Activated T-helper 2 cell treated with anti-CD3 and anti-CD28 coated beads, Interferon-gamma antibody, Interleukin-2, Interleukin-4, amounts not matched to agents 10 μg/mL and 5 μg/mL and 100 μg/mL, durations not matched to agents 14 hours and 24 hours and 36 hours (primary cell): ENCODE measurements at regions not wholly inside any gene's neighbourhood (a gene's known extent, or its start where the extent isn't known, plus 50 kb on each side); places are given as distances from the start of the nearest gene placed in this dataset.
"Not testable (repeated sequence)": the region's sequence is repeated elsewhere in the genome, so short reads cannot be mapped to it uniquely, and the experiment has no call there.

Source experiments
- DNase-seq: peaks from one replicate; pipeline ENCODE4 v3.0.0; 2021; ENCODE audit warnings: low spot score
- H3K27ac Mint-ChIP-seq: one replicate; pipeline ENCODE4 v1.8.0; 2021; ENCODE audit warnings: mixed read lengths
- H3K27me3 Mint-ChIP-seq: one replicate; pipeline ENCODE4 v1.8.0; 2021; ENCODE audit warnings: low read depth, mixed read lengths
- H3K36me3 Mint-ChIP-seq: one replicate; pipeline ENCODE4 v1.8.0; 2021; ENCODE audit warnings: low read depth, mixed read lengths
- H3K4me1 Mint-ChIP-seq: one replicate; pipeline ENCODE4 v1.8.0; 2021; ENCODE audit warnings: low read depth, mixed read lengths
- H3K4me3 Mint-ChIP-seq: one replicate; pipeline ENCODE4 v1.8.0; 2021; ENCODE audit warnings: low read depth, mild to moderate bottlenecking, moderate library complexity, mixed read lengths
- H3K9me3 Mint-ChIP-seq: one replicate; pipeline ENCODE4 v1.8.0; 2021; ENCODE audit warnings: mixed read lengths
- intact Hi-C: fragments of 100-400 bp; cut with micrococcal nuclease; formaldehyde crosslinking; loops from one replicate; pipeline ENCODE4 v1.15.1; 2023

- H3K4me3 Mint-ChIP-seq, intact Hi-C loops, H3K4me1 Mint-ChIP-seq, DNase-seq, H3K27ac Mint-ChIP-seq, H3K27me3 Mint-ChIP-seq, H3K36me3 Mint-ChIP-seq: not testable (repeated sequence)
- peaks cover 45% of the 10 kb centered on the region for H3K9me3 Mint-ChIP-seq
Observed at GRCh38 chr4:104002318-104002717, 282.5 kb upstream of the TACR3 start.

- Mint-ChIP-seq H3K27ac (no peak overlapping the region), H3K36me3 (no peaks in the 10 kb centered on the region), H3K4me1 (no peaks in the 10 kb centered on the region), H3K27me3 (no peaks in the 10 kb centered on the region), H3K4me3 (no peak overlapping the region), H3K9me3 (peaks cover 36% of the 10 kb centered on the region)
- intact Hi-C loops = no loop called here
- DNase-seq = no peak
Observed at GRCh38 chr4:103998756-103999155, 279.0 kb upstream of the TACR3 start.

- intact Hi-C loops = no loop called here
- Mint-ChIP-seq H3K27ac (no peak overlapping the region), H3K4me3 (no peak overlapping the region), H3K9me3 (peaks cover 26% of the 10 kb centered on the region), H3K4me1 (no peaks in the 10 kb centered on the region), H3K36me3 (no peaks in the 10 kb centered on the region), H3K27me3 (no peaks in the 10 kb centered on the region)
- DNase-seq = no peak
Observed at GRCh38 chr4:103996637-103997036, 276.9 kb upstream of the TACR3 start.

- no peak overlapping the region for H3K27ac Mint-ChIP-seq
- H3K4me1 Mint-ChIP-seq = no peaks in the 10 kb centered on the region
- no peaks in the 10 kb centered on the region for H3K36me3 Mint-ChIP-seq
- intact Hi-C loops = no loop called here
- H3K27me3 Mint-ChIP-seq = no peaks in the 10 kb centered on the region
- no peak overlapping the region for H3K4me3 Mint-ChIP-seq
- peaks cover 28% of the 10 kb centered on the region for H3K9me3 Mint-ChIP-seq
- DNase-seq = no peak
Observed at GRCh38 chr4:103996064-103996463, 276.3 kb upstream of the TACR3 start.

- Mint-ChIP-seq H3K36me3 (no peaks in the 10 kb centered on the region), H3K27me3 (no peaks in the 10 kb centered on the region), H3K27ac (no peak overlapping the region), H3K9me3 (peaks cover 26% of the 10 kb centered on the region), H3K4me3 (no peak overlapping the region), H3K4me1 (no peaks in the 10 kb centered on the region)
- no peak for DNase-seq
- intact Hi-C loops = no loop called here
Observed at GRCh38 chr4:103994059-103994458, 274.3 kb upstream of the TACR3 start.

- Mint-ChIP-seq H3K4me1 (no peaks in the 10 kb centered on the region), H3K9me3 (no peaks in the 10 kb centered on the region), H3K27me3 (no peaks in the 10 kb centered on the region)
Observed at GRCh38 chr4:103982454-103982853, 262.7 kb upstream of the TACR3 start.

GRCh38 chr4:103948244-103949018 is 228.6 kb upstream of the TACR3 start:
- intact Hi-C loops = no loop called here
- no peak overlapping the region for H3K27ac Mint-ChIP-seq
- H3K9me3 Mint-ChIP-seq = peaks cover 13% of the 10 kb centered on the region
- H3K27me3 Mint-ChIP-seq = no peaks in the 10 kb centered on the region
- H3K4me1 Mint-ChIP-seq = no peaks in the 10 kb centered on the region
- H3K4me3 Mint-ChIP-seq = no peak overlapping the region
- no peaks in the 10 kb centered on the region for H3K36me3 Mint-ChIP-seq
- DNase-seq = no peak

More at GRCh38 chr4:103982454-103982853, 262.7 kb upstream of the TACR3 start:
- H3K27ac Mint-ChIP-seq = no peak overlapping the region
- DNase-seq = no peak
- H3K36me3 Mint-ChIP-seq = no peaks in the 10 kb centered on the region
- no peak overlapping the region for H3K4me3 Mint-ChIP-seq
- intact Hi-C loops = no loop called here

GRCh38 chr4:103947617-103948016 is 227.8 kb upstream of the TACR3 start:
- no peak overlapping the region for H3K4me3 Mint-ChIP-seq
- peaks cover 6% of the 10 kb centered on the region for H3K9me3 Mint-ChIP-seq
- H3K27me3 Mint-ChIP-seq = no peaks in the 10 kb centered on the region
- no peaks in the 10 kb centered on the region for H3K36me3 Mint-ChIP-seq
- intact Hi-C loops = no loop called here
- no peak for DNase-seq
- H3K4me1 Mint-ChIP-seq = no peaks in the 10 kb centered on the region
- no peak overlapping the region for H3K27ac Mint-ChIP-seq

GRCh38 chr4:103946621-103947268 is 227.0 kb upstream of the TACR3 start:
- H3K27me3 Mint-ChIP-seq, H3K9me3 Mint-ChIP-seq, H3K36me3 Mint-ChIP-seq: not testable (repeated sequence)

GRCh38 chr4:103938488-103938887 is 218.7 kb upstream of the TACR3 start:
- intact Hi-C loops = no loop called here

More at GRCh38 chr4:103946621-103947268, 227.0 kb upstream of the TACR3 start:
- DNase-seq, intact Hi-C loops, H3K27ac Mint-ChIP-seq, H3K4me3 Mint-ChIP-seq, H3K4me1 Mint-ChIP-seq: not testable (repeated sequence)

GRCh38 chr4:103936653-103937145 is 216.9 kb upstream of the TACR3 start:
- intact Hi-C loops = no loop called here
- no peak for DNase-seq
- H3K27ac Mint-ChIP-seq = no peak overlapping the region
- no peak overlapping the region for H3K4me3 Mint-ChIP-seq
- no peaks in the 10 kb centered on the region for H3K9me3 Mint-ChIP-seq
- no peaks in the 10 kb centered on the region for H3K4me1 Mint-ChIP-seq
- H3K36me3 Mint-ChIP-seq = no peaks in the 10 kb centered on the region
- H3K27me3 Mint-ChIP-seq = no peaks in the 10 kb centered on the region

More at GRCh38 chr4:103938488-103938887, 218.7 kb upstream of the TACR3 start:
- H3K4me3 Mint-ChIP-seq = no peak overlapping the region
- H3K36me3 Mint-ChIP-seq = no peaks in the 10 kb centered on the region
- H3K27ac Mint-ChIP-seq = no peak overlapping the region
- no peaks in the 10 kb centered on the region for H3K27me3 Mint-ChIP-seq
- no peaks in the 10 kb centered on the region for H3K9me3 Mint-ChIP-seq
- no peak for DNase-seq
- no peaks in the 10 kb centered on the region for H3K4me1 Mint-ChIP-seq

GRCh38 chr4:103934178-103934789 is 214.5 kb upstream of the TACR3 start:
- no peaks in the 10 kb centered on the region for H3K4me1 Mint-ChIP-seq
- DNase-seq = no peak
- H3K27ac Mint-ChIP-seq = no peak overlapping the region
- H3K27me3 Mint-ChIP-seq = no peaks in the 10 kb centered on the region
- no peak overlapping the region for H3K4me3 Mint-ChIP-seq
- no peaks in the 10 kb centered on the region for H3K9me3 Mint-ChIP-seq
- H3K36me3 Mint-ChIP-seq = no peaks in the 10 kb centered on the region
- intact Hi-C loops = no loop called here

GRCh38 chr4:103928370-103928769 is 208.6 kb upstream of the TACR3 start:
- Mint-ChIP-seq H3K27ac (no peak overlapping the region), H3K4me1 (no peaks in the 10 kb centered on the region), H3K27me3 (no peaks in the 10 kb centered on the region), H3K4me3 (no peak overlapping the region), H3K9me3 (no peaks in the 10 kb centered on the region), H3K36me3 (no peaks in the 10 kb centered on the region)
- DNase-seq = no peak
- intact Hi-C loops = no loop called here
